Nephron (organoid): ENCODE measurements at regions not wholly inside any gene's neighbourhood (a gene's known extent, or its start where the extent isn't known, plus 50 kb on each side); places are given as distances from the start of the nearest gene placed in this dataset.
"Not testable (repeated sequence)": the region's sequence is repeated elsewhere in the genome, so short reads cannot be mapped to it uniquely, and the experiment has no call there.

Experiments
- H3K27ac Mint-ChIP-seq, 3 experiments: 2 replicates each; pipeline ENCODE4 v1.8.0; 2020; ENCODE audit warnings: mixed read lengths in 3 of 3, mild to moderate bottlenecking in 2 of 3, moderate library complexity in 1 of 3
- H3K27me3 Mint-ChIP-seq: 2 replicates; pipeline ENCODE4 v1.8.0; 2021; ENCODE audit warnings: low read depth, mild to moderate bottlenecking, moderate library complexity, mixed read lengths
- H3K36me3 Mint-ChIP-seq: 2 replicates; pipeline ENCODE4 v1.8.0; 2020; ENCODE audit warnings: low read depth, mixed read lengths
- H3K4me1 Mint-ChIP-seq: 2 replicates; pipeline ENCODE4 v1.8.0; 2020; ENCODE audit warnings: mixed read lengths
- H3K4me3 Mint-ChIP-seq, 3 experiments: 2 replicates each; pipeline ENCODE4 v1.8.0; 2020; ENCODE audit warnings: mild to moderate bottlenecking in 3 of 3, mixed read lengths in 3 of 3, moderate library complexity in 2 of 3
- H3K9me3 Mint-ChIP-seq: 2 replicates; pipeline ENCODE4 v1.8.0; 2020; ENCODE audit warnings: mixed read lengths
- TF ChIP-seq, protein P1 (sequence below), 3 experiments: fragments of 200-600 bp; sonication (generic); IDR thresholded peaks; one replicate each; pipeline ENCODE4 v1.5.0; 2021; ENCODE audit warnings: antibody characterized with exemption in 3 of 3; ENCODE audit not compliant: unreplicated experiment in 3 of 3

- H3K36me3 Mint-ChIP-seq: peaks cover 5% of the 10 kb centered on the region
- H3K27ac Mint-ChIP-seq: no peak overlapping the region
- peak overlapping the region; percentile 53 to 70 (median 69) for H3K4me3 Mint-ChIP-seq
- no peaks in the 10 kb centered on the region for H3K4me1 Mint-ChIP-seq
- TF ChIP-seq, protein P1, sequence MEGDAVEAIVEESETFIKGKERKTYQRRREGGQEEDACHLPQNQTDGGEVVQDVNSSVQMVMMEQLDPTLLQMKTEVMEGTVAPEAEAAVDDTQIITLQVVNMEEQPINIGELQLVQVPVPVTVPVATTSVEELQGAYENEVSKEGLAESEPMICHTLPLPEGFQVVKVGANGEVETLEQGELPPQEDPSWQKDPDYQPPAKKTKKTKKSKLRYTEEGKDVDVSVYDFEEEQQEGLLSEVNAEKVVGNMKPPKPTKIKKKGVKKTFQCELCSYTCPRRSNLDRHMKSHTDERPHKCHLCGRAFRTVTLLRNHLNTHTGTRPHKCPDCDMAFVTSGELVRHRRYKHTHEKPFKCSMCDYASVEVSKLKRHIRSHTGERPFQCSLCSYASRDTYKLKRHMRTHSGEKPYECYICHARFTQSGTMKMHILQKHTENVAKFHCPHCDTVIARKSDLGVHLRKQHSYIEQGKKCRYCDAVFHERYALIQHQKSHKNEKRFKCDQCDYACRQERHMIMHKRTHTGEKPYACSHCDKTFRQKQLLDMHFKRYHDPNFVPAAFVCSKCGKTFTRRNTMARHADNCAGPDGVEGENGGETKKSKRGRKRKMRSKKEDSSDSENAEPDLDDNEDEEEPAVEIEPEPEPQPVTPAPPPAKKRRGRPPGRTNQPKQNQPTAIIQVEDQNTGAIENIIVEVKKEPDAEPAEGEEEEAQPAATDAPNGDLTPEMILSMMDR (IDR thresholded peaks at IDR 0.05; ENCODE audit: unreplicated experiment in 3 of 3): no peak
- peaks cover 26% of the 10 kb centered on the region for H3K9me3 Mint-ChIP-seq
- H3K27me3 Mint-ChIP-seq: peaks cover 5% of the 10 kb centered on the region
These were observed 67.2 kb upstream of the ZNF527 start for GRCh38 chr19:37303591-37304171.

- peaks cover 26% of the 10 kb centered on the region for H3K9me3 Mint-ChIP-seq
These were observed 66.6 kb upstream of the ZNF527 start for GRCh38 chr19:37304190-37304883.

GRCh38 chr19:37304884-37305255 is 66.0 kb upstream of the ZNF527 start:
- H3K9me3 Mint-ChIP-seq: peaks cover 26% of the 10 kb centered on the region
- H3K27me3 Mint-ChIP-seq: peaks cover 5% of the 10 kb centered on the region
- no peaks in the 10 kb centered on the region for H3K4me1 Mint-ChIP-seq
- H3K27ac Mint-ChIP-seq: no peak overlapping the region
- H3K4me3 Mint-ChIP-seq: no peak overlapping the region
- H3K36me3 Mint-ChIP-seq: peaks cover 5% of the 10 kb centered on the region
- TF ChIP-seq, protein P1 (IDR thresholded peaks at IDR 0.05; ENCODE audit: unreplicated experiment in 3 of 3): no peak

More at GRCh38 chr19:37304190-37304883, 66.6 kb upstream of the ZNF527 start:
- peak overlapping the region; percentile 53 to 70 (median 69) for H3K4me3 Mint-ChIP-seq
- H3K4me1 Mint-ChIP-seq: no peaks in the 10 kb centered on the region
- no peak overlapping the region for H3K27ac Mint-ChIP-seq
- H3K27me3 Mint-ChIP-seq: peaks cover 5% of the 10 kb centered on the region
- H3K36me3 Mint-ChIP-seq: peaks cover 5% of the 10 kb centered on the region
- TF ChIP-seq, protein P1 (IDR thresholded peaks at IDR 0.05; ENCODE audit: unreplicated experiment in 3 of 3): no peak

DNA sequence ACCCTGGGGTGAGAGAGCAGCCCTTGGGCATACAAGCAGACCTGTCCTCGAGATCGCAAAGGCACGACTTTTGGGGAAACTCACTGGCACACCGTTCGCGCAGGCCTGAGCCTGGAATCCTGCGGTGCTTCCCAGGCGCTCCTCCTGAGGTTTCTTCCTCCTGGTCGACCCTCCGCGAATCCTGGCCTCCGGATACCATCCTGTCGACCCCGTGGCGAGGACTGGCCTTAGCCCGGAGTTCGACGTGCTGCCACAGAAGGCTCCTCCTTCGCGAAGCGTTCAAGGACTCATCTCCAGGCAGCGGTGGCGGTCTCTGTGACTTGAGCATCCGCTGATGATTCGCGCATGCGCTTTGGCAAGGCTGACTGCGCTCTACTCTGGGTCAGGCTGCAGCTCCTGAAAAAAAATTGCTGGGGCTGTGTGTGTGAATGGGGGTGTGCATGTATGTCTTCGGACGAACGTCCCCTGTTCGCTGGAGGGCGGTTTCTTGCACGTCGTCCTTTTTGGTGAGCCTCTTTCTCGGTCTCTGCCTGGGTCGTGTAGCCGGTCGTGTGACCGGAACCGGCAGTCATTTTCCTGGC is 64.4 kb upstream of the ZNF527 start:
- Mint-ChIP-seq H3K9me3 (peaks cover 26% of the 10 kb centered on the region), H3K27me3 (peaks cover 5% of the 10 kb centered on the region), H3K4me3 (no peak overlapping the region), H3K27ac (no peak overlapping the region), H3K4me1 (no peaks in the 10 kb centered on the region), H3K36me3 (peaks cover 5% of the 10 kb centered on the region)
- TF ChIP-seq, protein P1 (IDR thresholded peaks at IDR 0.05; ENCODE audit: unreplicated experiment in 3 of 3): no peak

DNA sequence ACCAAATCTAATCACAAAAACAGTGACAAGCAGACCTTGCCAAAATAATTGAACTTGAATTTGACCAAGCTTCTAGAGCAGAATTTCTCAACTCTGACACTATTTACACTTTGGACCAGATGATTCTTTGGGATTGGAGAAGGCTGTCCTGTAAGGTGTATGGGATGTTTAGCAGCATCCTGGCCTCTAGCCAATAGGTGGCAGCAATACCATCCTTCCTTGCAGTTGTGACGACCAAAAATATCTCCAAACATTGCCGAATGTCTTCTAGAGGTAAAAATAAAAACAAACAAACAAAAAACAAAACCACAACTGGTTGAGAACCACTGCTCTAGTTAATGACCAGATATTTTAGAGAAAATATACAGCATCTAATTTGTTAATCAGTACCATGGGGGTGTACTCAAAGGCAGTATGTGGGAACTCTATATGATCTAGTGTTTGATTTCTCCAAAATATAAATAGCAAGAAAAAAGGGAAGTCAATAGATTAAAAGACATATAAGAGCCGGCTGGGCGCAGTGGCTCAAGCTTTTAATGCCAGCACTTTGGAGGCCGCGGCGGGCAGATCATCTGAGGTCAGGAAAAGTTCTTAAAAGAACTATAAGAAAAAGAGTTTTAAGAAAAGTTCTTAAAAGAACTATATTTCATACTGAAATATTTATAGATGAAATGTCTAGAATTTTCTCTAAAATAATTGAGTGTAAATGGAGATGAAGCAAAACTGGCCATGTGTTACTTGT is 60.9 kb upstream of the ZNF527 start:
- no peak overlapping the region for H3K4me3 Mint-ChIP-seq
- TF ChIP-seq, protein P1 (IDR thresholded peaks at IDR 0.05; ENCODE audit: unreplicated experiment in 3 of 3): no peak

DNA sequence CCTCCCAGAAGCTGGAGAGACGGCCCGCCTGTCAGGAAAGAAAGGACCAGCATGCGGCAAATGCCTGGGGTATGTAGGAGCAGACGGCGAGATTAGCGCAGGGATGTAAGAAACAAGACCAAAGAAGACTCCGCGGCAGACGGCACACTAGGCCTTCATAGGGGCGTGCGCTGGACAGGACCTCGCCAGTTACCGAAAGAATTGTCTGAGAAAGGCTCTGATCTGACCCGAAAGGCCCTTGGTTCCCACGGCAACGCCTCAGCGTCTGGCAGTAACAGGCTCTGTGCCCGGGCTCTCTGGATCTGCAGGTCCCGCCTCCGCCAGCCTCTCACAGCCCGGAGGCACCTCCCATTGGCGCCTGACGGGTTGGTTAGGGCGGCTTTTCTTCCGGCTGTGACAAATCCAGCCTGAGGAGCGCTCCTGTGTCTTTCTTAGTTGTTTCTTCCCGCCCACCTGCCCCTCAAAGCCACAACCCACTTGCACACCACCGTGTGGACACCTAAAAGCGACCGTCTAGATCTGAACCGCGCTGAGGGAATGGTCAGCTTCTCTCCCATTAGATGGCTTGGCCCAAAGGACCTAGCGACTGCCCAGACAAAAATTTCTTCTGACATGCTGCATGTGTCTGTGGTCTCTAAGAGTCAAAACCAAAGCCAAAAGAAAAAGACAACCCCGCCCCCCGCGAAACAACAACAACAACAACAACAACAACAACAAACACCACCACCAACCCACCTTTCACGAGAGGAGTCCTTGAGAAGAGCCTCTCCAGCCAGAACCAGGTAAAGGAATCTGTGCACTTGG is 58.2 kb upstream of the ZNF527 start:
- H3K4me1 Mint-ChIP-seq, H3K27me3 Mint-ChIP-seq, H3K36me3 Mint-ChIP-seq: not testable (repeated sequence)
- Mint-ChIP-seq H3K4me3 (peak overlapping the region; percentile 59 to 85 (median 78)), H3K27ac (peak overlapping the region in 2 of 3 experiments; percentile 19 to 41), H3K9me3 (peaks cover 23% of the 10 kb centered on the region)

More for the DNA sequence above, 60.9 kb upstream of the ZNF527 start:
- peaks cover 7% of the 10 kb centered on the region for H3K4me1 Mint-ChIP-seq
- H3K9me3 Mint-ChIP-seq: peaks cover 31% of the 10 kb centered on the region
- no peaks in the 10 kb centered on the region for H3K36me3 Mint-ChIP-seq
- peaks cover 5% of the 10 kb centered on the region for H3K27me3 Mint-ChIP-seq
- H3K27ac Mint-ChIP-seq: no peak overlapping the region
